ENCODE measurements at regions not wholly inside any gene's neighbourhood (a gene's known extent, or its start where the extent isn't known, plus 50 kb on each side); places are given as distances from the start of the nearest gene placed in this dataset.

GRCh38 chr14:95409477-95410272 lies 90.0 kb upstream of the CLMN start:
- no peak for DNase-seq

GRCh38 chr14:95408731-95409476 lies 89.2 kb upstream of the CLMN start:
- no peak for DNase-seq

GRCh38 chr14:95407354-95407753 lies 87.6 kb upstream of the CLMN start:
- DNase-seq = no peak

- DNase-seq = no peak
Measured at GRCh38 chr14:95406756-95407277, 87.1 kb upstream of the CLMN start.

- no peak for DNase-seq
Measured at GRCh38 chr14:95404583-95404982, 84.9 kb upstream of the CLMN start.

- no peak for DNase-seq
Measured at GRCh38 chr14:95402578-95402977, 82.9 kb upstream of the CLMN start.

- no peak for DNase-seq
Measured at GRCh38 chr14:95402176-95402575, 82.5 kb upstream of the CLMN start.

GRCh38 chr14:95398630-95399547 lies 79.2 kb upstream of the CLMN start:
- DNase-seq = no peak

GRCh38 chr14:95397325-95397724 lies 77.6 kb upstream of the CLMN start:
- no peak for DNase-seq

GRCh38 chr14:95396221-95396620 lies 76.5 kb upstream of the CLMN start:
- no peak for DNase-seq

- DNase-seq = no peak
Measured at GRCh38 chr14:95395098-95395737, 75.5 kb upstream of the CLMN start.

- DNase-seq = no peak
Measured at GRCh38 chr14:95394297-95395097, 74.8 kb upstream of the CLMN start.

- DNase-seq = no peak
Measured at GRCh38 chr14:95392841-95393240, 73.1 kb upstream of the CLMN start.

- no peak for DNase-seq
Measured at GRCh38 chr14:95391331-95391730, 71.6 kb upstream of the CLMN start.

GRCh38 chr14:95389471-95390011 lies 69.8 kb upstream of the CLMN start:
- no peak for DNase-seq

GRCh38 chr14:95388699-95389098 lies 69.0 kb upstream of the CLMN start:
- DNase-seq = no peak

- DNase-seq = no peak
Measured at GRCh38 chr14:95387826-95388445, 68.2 kb upstream of the CLMN start.

- no peak for DNase-seq
Measured at GRCh38 chr14:95386536-95387095, 66.9 kb upstream of the CLMN start.

- DNase-seq = no peak
Measured at GRCh38 chr14:95385701-95386100, 66.0 kb upstream of the CLMN start.

- no peak for DNase-seq
Measured at GRCh38 chr14:95382747-95383146, 63.0 kb upstream of the CLMN start.

GRCh38 chr14:95381726-95382125 lies 62.0 kb upstream of the CLMN start:
- no peak for DNase-seq
